ENCODE measurements at regions not wholly inside any gene's neighbourhood (a gene's known extent, or its start where the extent isn't known, plus 50 kb on each side); places are given as distances from the start of the nearest gene placed in this dataset.

GRCh38 chr5:3736926-3737325, 141.3 kb downstream of the IRX1 start:
- POLR2A ChIA-PET: no interaction called here
- H3K4me1 Mint-ChIP-seq: no peaks in the 10 kb centered on the region
- intact Hi-C loops (cut with DNase I, micrococcal nuclease): no loop called here
- ATAC-seq (no peak), DNase-seq (no peak)
- H3K4me3 Mint-ChIP-seq: no peak overlapping the region
- H3K27me3 Mint-ChIP-seq: no peaks in the 10 kb centered on the region
- no peaks in the 10 kb centered on the region for H3K36me3 Mint-ChIP-seq (ENCODE audit: low read depth)
- CTCF ChIA-PET: no interaction called here
- H3K27ac Mint-ChIP-seq: no peak overlapping the region
- H3K9me3 Mint-ChIP-seq (ENCODE audit: low read depth): no peaks in the 10 kb centered on the region

GRCh38 chr5:3738919-3739318, 143.3 kb downstream of the IRX1 start:
- Mint-ChIP-seq H3K27me3 (no peaks in the 10 kb centered on the region), H3K27ac (no peak overlapping the region), H3K4me1 (no peaks in the 10 kb centered on the region), H3K9me3 (ENCODE audit: low read depth) (no peaks in the 10 kb centered on the region), H3K4me3 (no peak overlapping the region), H3K36me3 (ENCODE audit: low read depth) (no peaks in the 10 kb centered on the region)
- CTCF ChIA-PET: no interaction called here
- DNase-seq (no peak), ATAC-seq (no peak)
- intact Hi-C loops (cut with DNase I, micrococcal nuclease): no loop called here
- POLR2A ChIA-PET: no interaction called here

- Mint-ChIP-seq H3K4me1 (no peaks in the 10 kb centered on the region), H3K4me3 (no peak overlapping the region), H3K36me3 (ENCODE audit: low read depth) (no peaks in the 10 kb centered on the region), H3K9me3 (ENCODE audit: low read depth) (no peaks in the 10 kb centered on the region), H3K27me3 (no peaks in the 10 kb centered on the region), H3K27ac (no peak overlapping the region)
- POLR2A ChIA-PET: no interaction called here
- DNase-seq: no peak
- ATAC-seq: no peak
- CTCF ChIA-PET: no interaction called here
- intact Hi-C loops (cut with DNase I, micrococcal nuclease): no loop called here
Measured at GRCh38 chr5:3740546-3741373, 145.1 kb downstream of the IRX1 start.

GRCh38 chr5:3741374-3741770, 145.7 kb downstream of the IRX1 start:
- Mint-ChIP-seq H3K9me3 (ENCODE audit: low read depth) (no peaks in the 10 kb centered on the region), H3K4me1 (no peaks in the 10 kb centered on the region), H3K36me3 (ENCODE audit: low read depth) (no peaks in the 10 kb centered on the region), H3K27me3 (no peaks in the 10 kb centered on the region), H3K4me3 (no peak overlapping the region), H3K27ac (no peak overlapping the region)
- ChIA-PET POLR2A (no interaction called here), CTCF (no interaction called here)
- DNase-seq (no peak), ATAC-seq (no peak)
- intact Hi-C loops (cut with DNase I, micrococcal nuclease): no loop called here

GRCh38 chr5:3742750-3743149, 147.1 kb downstream of the IRX1 start:
- Mint-ChIP-seq H3K4me3 (no peak overlapping the region), H3K27ac (no peak overlapping the region), H3K9me3 (ENCODE audit: low read depth) (peaks cover 3% of the 10 kb centered on the region), H3K36me3 (ENCODE audit: low read depth) (no peaks in the 10 kb centered on the region), H3K27me3 (no peaks in the 10 kb centered on the region), H3K4me1 (no peaks in the 10 kb centered on the region)
- DNase-seq: no peak
- ChIA-PET POLR2A (no interaction called here), CTCF (no interaction called here)
- no peak for ATAC-seq
- intact Hi-C loops (cut with DNase I, micrococcal nuclease): no loop called here

- H3K9me3 Mint-ChIP-seq (ENCODE audit: low read depth): peaks cover 5% of the 10 kb centered on the region
- DNase-seq: no peak
- no peak overlapping the region for H3K4me3 Mint-ChIP-seq
- intact Hi-C loops (cut with DNase I, micrococcal nuclease): no loop called here
- H3K4me1 Mint-ChIP-seq: no peaks in the 10 kb centered on the region
- H3K36me3 Mint-ChIP-seq (ENCODE audit: low read depth): no peaks in the 10 kb centered on the region
- POLR2A ChIA-PET: no interaction called here
- CTCF ChIA-PET: no interaction called here
- H3K27ac Mint-ChIP-seq: no peak overlapping the region
- no peak for ATAC-seq
- no peaks in the 10 kb centered on the region for H3K27me3 Mint-ChIP-seq
Measured at GRCh38 chr5:3751846-3752245, 156.2 kb downstream of the IRX1 start.

GRCh38 chr5:3778000-3778550, 182.4 kb downstream of the IRX1 start:
- Mint-ChIP-seq H3K27ac (no peak overlapping the region), H3K9me3 (ENCODE audit: low read depth) (peaks cover 2% of the 10 kb centered on the region), H3K4me1 (no peaks in the 10 kb centered on the region), H3K4me3 (no peak overlapping the region), H3K27me3 (no peaks in the 10 kb centered on the region), H3K36me3 (ENCODE audit: low read depth) (no peaks in the 10 kb centered on the region)
- CTCF ChIA-PET: interaction anchor here (0.6 kb wide), 1 partner anchor 322 kb away, joined by 5 read pairs; no protein-coding TSS in a partner anchor
- no peak for DNase-seq
- intact Hi-C loops (cut with DNase I, micrococcal nuclease): no loop called here
- ATAC-seq: no peak
- POLR2A ChIA-PET: no interaction called here

- ChIA-PET CTCF (no interaction called here), POLR2A (no interaction called here)
- H3K36me3 Mint-ChIP-seq (ENCODE audit: low read depth): no peaks in the 10 kb centered on the region
- H3K27ac Mint-ChIP-seq: no peak overlapping the region
- DNase-seq (no peak), ATAC-seq (no peak)
- H3K4me1 Mint-ChIP-seq: no peaks in the 10 kb centered on the region
- intact Hi-C loops (cut with DNase I, micrococcal nuclease): no loop called here
- H3K4me3 Mint-ChIP-seq: no peak overlapping the region
- no peaks in the 10 kb centered on the region for H3K27me3 Mint-ChIP-seq
- peaks cover 2% of the 10 kb centered on the region for H3K9me3 Mint-ChIP-seq (ENCODE audit: low read depth)
Measured at GRCh38 chr5:3778945-3779344, 183.3 kb downstream of the IRX1 start.

GRCh38 chr5:3780278-3780677, 184.6 kb downstream of the IRX1 start:
- Mint-ChIP-seq H3K36me3 (ENCODE audit: low read depth) (no peaks in the 10 kb centered on the region), H3K9me3 (ENCODE audit: low read depth) (peaks cover 2% of the 10 kb centered on the region), H3K27me3 (no peaks in the 10 kb centered on the region), H3K4me3 (no peak overlapping the region), H3K27ac (no peak overlapping the region), H3K4me1 (no peaks in the 10 kb centered on the region)
- DNase-seq: no peak
- ATAC-seq: no peak
- POLR2A ChIA-PET: no interaction called here
- intact Hi-C loops (cut with DNase I, micrococcal nuclease): no loop called here
- CTCF ChIA-PET: interaction anchor here (0.5 kb wide), 1 partner anchor 87 kb away, joined by 4 read pairs; no protein-coding TSS in a partner anchor

- Mint-ChIP-seq H3K4me3 (no peak overlapping the region), H3K4me1 (no peaks in the 10 kb centered on the region), H3K27ac (no peak overlapping the region), H3K36me3 (ENCODE audit: low read depth) (no peaks in the 10 kb centered on the region), H3K9me3 (ENCODE audit: low read depth) (no peaks in the 10 kb centered on the region), H3K27me3 (no peaks in the 10 kb centered on the region)
- intact Hi-C loops (cut with DNase I, micrococcal nuclease): no loop called here
- no peak for ATAC-seq
- DNase-seq: no peak
- POLR2A ChIA-PET: no interaction called here
- CTCF ChIA-PET: no interaction called here
Measured at GRCh38 chr5:3780907-3781306, 185.3 kb downstream of the IRX1 start.

- no peaks in the 10 kb centered on the region for H3K9me3 Mint-ChIP-seq (ENCODE audit: low read depth)
- H3K4me3 Mint-ChIP-seq: no peak overlapping the region
- ChIA-PET CTCF (no interaction called here), POLR2A (no interaction called here)
- intact Hi-C loops (cut with DNase I, micrococcal nuclease): no loop called here
- DNase-seq: no peak
- no peaks in the 10 kb centered on the region for H3K36me3 Mint-ChIP-seq (ENCODE audit: low read depth)
- H3K4me1 Mint-ChIP-seq: no peaks in the 10 kb centered on the region
- ATAC-seq: no peak
- peaks cover 3% of the 10 kb centered on the region for H3K27me3 Mint-ChIP-seq
- no peak overlapping the region for H3K27ac Mint-ChIP-seq
Measured at GRCh38 chr5:3784854-3785253, 189.2 kb downstream of the IRX1 start.

- ATAC-seq: no peak
Measured at GRCh38 chr5:3786165-3786564, 190.5 kb downstream of the IRX1 start.

More at GRCh38 chr5:3786165-3786564, 190.5 kb downstream of the IRX1 start:
- H3K27ac Mint-ChIP-seq: no peak overlapping the region
- intact Hi-C loops (cut with DNase I, micrococcal nuclease): no loop called here
- POLR2A ChIA-PET: no interaction called here
- no peak for DNase-seq
- H3K4me3 Mint-ChIP-seq: no peak overlapping the region
- CTCF ChIA-PET: no interaction called here
- H3K27me3 Mint-ChIP-seq: peaks cover 3% of the 10 kb centered on the region
- H3K36me3 Mint-ChIP-seq (ENCODE audit: low read depth): no peaks in the 10 kb centered on the region
- H3K4me1 Mint-ChIP-seq: no peaks in the 10 kb centered on the region
- no peaks in the 10 kb centered on the region for H3K9me3 Mint-ChIP-seq (ENCODE audit: low read depth)

Data from activated CD4-positive, alpha-beta T cell treated with anti-CD3 and anti-CD28 coated beads for 36 hours (primary cell).